ACC112 (cell line): ENCODE measurements at regions not wholly inside any gene's neighbourhood (a gene's known extent, or its start where the extent isn't known, plus 50 kb on each side); places are given as distances from the start of the nearest gene placed in this dataset.

ENCODE experiments used
- H2AFZ ChIP-seq: fragments of 200-600 bp; sonication (generic); one replicate; pipeline ENCODE4 v1.6.0; 2017; ENCODE audit warnings: antibody characterized with exemption, low read length; ENCODE audit not compliant: unreplicated experiment
- H3K27ac ChIP-seq: fragments of 200-600 bp; sonication (generic); 2 replicates; pipeline ENCODE4 v1.5.1; 2014; ENCODE audit warnings: low read depth, mild to moderate bottlenecking, antibody characterized with exemption, low read length, moderate library complexity
- H3K27me3 ChIP-seq: fragments of 200-600 bp; sonication (generic); 2 replicates; pipeline ENCODE4 v1.6.1; 2014; ENCODE audit warnings: mild to moderate bottlenecking, antibody characterized with exemption, low read length, moderate library complexity, mixed read lengths; ENCODE audit not compliant: insufficient read depth
- H3K36me3 ChIP-seq: fragments of 200-600 bp; sonication (generic); 2 replicates; pipeline ENCODE4 v1.6.1; 2016; ENCODE audit warnings: mild to moderate bottlenecking, antibody characterized with exemption, low read length, moderate library complexity, mixed read lengths; ENCODE audit not compliant: insufficient read depth
- H3K4me1 ChIP-seq: fragments of 200-600 bp; sonication (generic); one replicate; pipeline ENCODE4 v1.6.1; 2016; ENCODE audit warnings: low read length, mixed read lengths; ENCODE audit not compliant: insufficient read depth, unreplicated experiment, control insufficient read depth
- H3K4me3 ChIP-seq: fragments of 200-600 bp; sonication (generic); 2 replicates; pipeline ENCODE4 v1.5.1; 2014; ENCODE audit warnings: mild to moderate bottlenecking, low read depth, low read length
- H3K79me2 ChIP-seq: fragments of 200-600 bp; sonication (generic); one replicate; pipeline ENCODE4 v1.6.0; 2016; ENCODE audit warnings: low read length; ENCODE audit not compliant: control insufficient read depth, unreplicated experiment, insufficient read depth

- H3K36me3 ChIP-seq, result no peaks in the 10 kb centered on the region
- H3K27me3 ChIP-seq, result no peaks in the 10 kb centered on the region
- no peaks in the 10 kb centered on the region for H3K4me1 ChIP-seq
- H3K79me2 ChIP-seq, result no peaks in the 10 kb centered on the region
- no peak overlapping the region for H2AFZ ChIP-seq
- no peak overlapping the region for H3K27ac ChIP-seq
- H3K4me3 ChIP-seq, result no peak overlapping the region
These were observed 501.6 kb upstream of the MAP3K7 start for GRCh38 chr6:91088515-91088914.

GRCh38 chr6:91087908-91088307 lies 501.0 kb upstream of the MAP3K7 start:
- no peaks in the 10 kb centered on the region for H3K27me3 ChIP-seq
- no peak overlapping the region for H2AFZ ChIP-seq
- H3K27ac ChIP-seq, result no peak overlapping the region
- H3K4me3 ChIP-seq, result no peak overlapping the region
- no peaks in the 10 kb centered on the region for H3K79me2 ChIP-seq
- no peaks in the 10 kb centered on the region for H3K36me3 ChIP-seq
- no peaks in the 10 kb centered on the region for H3K4me1 ChIP-seq

DNA sequence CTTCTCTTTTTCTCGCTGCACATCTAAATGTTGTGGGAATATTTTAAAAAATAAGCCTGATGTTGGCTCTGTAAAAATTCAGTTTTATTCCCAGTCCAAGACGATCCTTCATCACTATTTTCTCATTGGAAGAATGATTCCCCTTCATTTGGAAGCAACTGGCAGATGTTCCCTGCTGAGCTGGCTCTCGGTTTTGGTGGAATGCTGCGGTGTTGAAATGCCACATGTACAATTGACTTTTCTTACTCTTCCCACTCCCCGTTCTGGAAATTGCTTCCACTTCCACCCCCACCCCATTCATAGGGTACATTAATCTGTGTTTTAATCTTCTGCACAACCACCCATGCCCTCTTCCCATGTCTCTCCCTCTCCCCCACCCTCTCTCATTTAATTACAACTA lies 496.3 kb upstream of the MAP3K7 start:
- Histone ChIP-seq H3K4me1 (no peaks in the 10 kb centered on the region), H3K36me3 (no peaks in the 10 kb centered on the region), H2AFZ (no peak overlapping the region), H3K27me3 (no peaks in the 10 kb centered on the region), H3K27ac (no peak overlapping the region), H3K4me3 (no peak overlapping the region), H3K79me2 (no peaks in the 10 kb centered on the region)

GRCh38 chr6:91082311-91082832 lies 495.5 kb upstream of the MAP3K7 start:
- no peak overlapping the region for H3K4me3 ChIP-seq
- no peaks in the 10 kb centered on the region for H3K4me1 ChIP-seq
- H3K27me3 ChIP-seq, result no peaks in the 10 kb centered on the region
- H2AFZ ChIP-seq, result no peak overlapping the region
- H3K27ac ChIP-seq, result no peak overlapping the region
- no peaks in the 10 kb centered on the region for H3K36me3 ChIP-seq
- no peaks in the 10 kb centered on the region for H3K79me2 ChIP-seq

GRCh38 chr6:91081452-91082067 lies 494.7 kb upstream of the MAP3K7 start:
- H3K4me1 ChIP-seq, result no peaks in the 10 kb centered on the region
- H2AFZ ChIP-seq, result no peak overlapping the region

DNA sequence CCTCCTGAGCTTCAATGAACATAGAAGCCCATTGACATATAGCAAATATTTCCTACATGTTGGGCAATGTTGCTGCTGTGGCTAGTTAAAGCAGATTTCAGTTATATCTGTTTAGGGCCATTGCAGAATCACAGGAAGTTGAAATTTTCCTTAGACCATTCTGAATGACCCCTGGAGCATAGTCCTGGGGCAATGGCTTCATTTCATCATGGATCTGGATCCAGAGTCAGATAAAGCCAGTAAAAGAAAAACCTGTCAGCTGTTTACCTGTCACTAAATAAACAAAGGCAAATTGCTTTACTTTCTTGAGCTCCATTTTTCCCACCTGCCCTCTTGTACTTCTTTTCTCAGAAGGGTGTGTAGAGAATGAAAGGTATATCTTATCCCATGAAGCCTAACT lies 494.0 kb upstream of the MAP3K7 start:
- Histone ChIP-seq H3K36me3 (no peaks in the 10 kb centered on the region), H3K79me2 (no peaks in the 10 kb centered on the region), H3K4me1 (no peaks in the 10 kb centered on the region), H3K27me3 (no peaks in the 10 kb centered on the region), H2AFZ (no peak overlapping the region), H3K27ac (no peak overlapping the region), H3K4me3 (no peak overlapping the region)

More at GRCh38 chr6:91081452-91082067, 494.7 kb upstream of the MAP3K7 start:
- Histone ChIP-seq H3K79me2 (no peaks in the 10 kb centered on the region), H3K27me3 (no peaks in the 10 kb centered on the region), H3K36me3 (no peaks in the 10 kb centered on the region), H3K27ac (no peak overlapping the region), H3K4me3 (no peak overlapping the region)

- no peaks in the 10 kb centered on the region for H3K4me1 ChIP-seq
- H3K4me3 ChIP-seq, result no peak overlapping the region
- no peaks in the 10 kb centered on the region for H3K79me2 ChIP-seq
- no peak overlapping the region for H3K27ac ChIP-seq
- no peaks in the 10 kb centered on the region for H3K27me3 ChIP-seq
- H3K36me3 ChIP-seq, result no peaks in the 10 kb centered on the region
- H2AFZ ChIP-seq, result no peak overlapping the region
These were observed 493.1 kb upstream of the MAP3K7 start for GRCh38 chr6:91079969-91080368.

DNA sequence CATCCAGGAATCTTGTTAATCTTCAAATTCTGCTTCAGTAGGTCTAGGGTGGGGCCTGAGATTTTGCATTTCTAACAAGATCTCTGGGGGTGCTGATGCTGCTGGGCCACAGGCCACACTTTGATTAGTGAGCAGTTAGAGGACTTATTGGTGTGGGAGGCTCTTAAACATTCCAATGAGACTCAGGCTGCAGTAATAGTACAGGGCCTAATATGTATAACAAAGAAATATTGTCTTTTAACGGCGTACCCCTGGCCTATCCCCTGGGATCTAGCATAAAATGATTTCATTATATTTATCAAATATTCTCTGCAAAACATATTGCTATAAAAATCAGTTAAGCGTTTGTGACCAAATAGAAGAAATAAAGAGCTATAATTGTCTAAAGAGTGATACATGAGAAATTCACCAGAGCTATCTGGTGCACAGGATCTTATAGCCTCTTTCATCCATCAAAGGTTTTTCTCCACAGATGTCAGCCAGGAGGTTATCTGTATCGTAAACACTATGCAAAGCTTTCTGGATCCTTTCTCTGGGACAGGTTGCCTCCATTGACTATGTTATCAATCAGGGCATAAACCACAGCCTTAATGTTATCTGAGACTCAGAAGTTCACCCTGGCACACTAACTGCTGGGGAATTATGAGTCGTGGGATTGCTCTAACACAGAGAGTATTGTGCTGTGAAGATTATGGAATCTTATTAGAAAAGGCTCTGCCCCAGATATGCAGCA lies 488.5 kb upstream of the MAP3K7 start:
- Histone ChIP-seq H3K4me1 (no peaks in the 10 kb centered on the region), H3K27ac (no peak overlapping the region), H3K4me3 (no peak overlapping the region), H3K36me3 (no peaks in the 10 kb centered on the region), H3K79me2 (no peaks in the 10 kb centered on the region), H2AFZ (no peak overlapping the region), H3K27me3 (no peaks in the 10 kb centered on the region)

- H3K4me3 ChIP-seq, result no peak overlapping the region
- no peak overlapping the region for H3K27ac ChIP-seq
- H3K27me3 ChIP-seq, result no peaks in the 10 kb centered on the region
- no peaks in the 10 kb centered on the region for H3K36me3 ChIP-seq
- no peaks in the 10 kb centered on the region for H3K79me2 ChIP-seq
- H2AFZ ChIP-seq, result no peak overlapping the region
- H3K4me1 ChIP-seq, result no peaks in the 10 kb centered on the region
These were observed 476.5 kb upstream of the MAP3K7 start for GRCh38 chr6:91063362-91063761.

DNA sequence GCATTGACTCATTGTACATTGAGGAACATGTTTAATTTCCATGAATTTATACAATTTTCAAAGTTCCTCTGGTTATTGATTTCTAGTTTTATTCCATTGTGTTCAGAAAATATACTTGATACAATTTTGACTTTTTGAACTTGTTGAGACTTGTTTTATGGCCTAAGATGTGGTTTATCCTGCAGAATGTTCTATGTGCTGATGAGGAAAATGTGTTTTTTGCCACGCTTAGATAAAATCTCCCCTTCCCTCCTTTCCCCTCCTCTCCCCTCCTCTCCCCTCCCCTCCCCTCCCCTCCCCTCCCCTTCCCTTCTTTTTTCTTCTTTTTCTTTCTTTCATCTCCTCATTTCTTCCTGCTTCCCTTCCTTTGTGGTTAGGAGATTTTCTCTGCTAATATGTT lies 470.8 kb upstream of the MAP3K7 start:
- H3K27me3 ChIP-seq, result no peaks in the 10 kb centered on the region
- no peaks in the 10 kb centered on the region for H3K4me1 ChIP-seq
- H3K36me3 ChIP-seq, result no peaks in the 10 kb centered on the region
- no peak overlapping the region for H3K4me3 ChIP-seq
- H3K27ac ChIP-seq, result no peak overlapping the region
- H3K79me2 ChIP-seq, result no peaks in the 10 kb centered on the region
- no peak overlapping the region for H2AFZ ChIP-seq

GRCh38 chr6:91055959-91056358 lies 469.1 kb upstream of the MAP3K7 start:
- Histone ChIP-seq H3K4me1 (no peaks in the 10 kb centered on the region), H3K27ac (no peak overlapping the region), H3K4me3 (no peak overlapping the region), H3K36me3 (no peaks in the 10 kb centered on the region), H2AFZ (no peak overlapping the region), H3K79me2 (no peaks in the 10 kb centered on the region), H3K27me3 (no peaks in the 10 kb centered on the region)
